HFFc6 (cell line): ENCODE measurements at regions not wholly inside any gene's neighbourhood (a gene's known extent, or its start where the extent isn't known, plus 50 kb on each side); places are given as distances from the start of the nearest gene placed in this dataset.

Source experiments
- DNase-seq: peaks from one replicate; pipeline ENCODE4 v3.0.0-alpha.2; 2018
- H3K27ac Mint-ChIP-seq: 2 replicates; pipeline ENCODE4 v1.8.0; 2020; ENCODE audit warnings: mild to moderate bottlenecking, mixed read lengths
- H3K27me3 Mint-ChIP-seq: 2 replicates; pipeline ENCODE4 v1.8.0; 2021; ENCODE audit warnings: mild to moderate bottlenecking, moderate library complexity, mixed read lengths; ENCODE audit not compliant: insufficient read depth
- H3K36me3 Mint-ChIP-seq: 2 replicates; pipeline ENCODE4 v1.8.0; 2021; ENCODE audit warnings: low read depth, mixed read lengths
- H3K4me1 Mint-ChIP-seq: 2 replicates; pipeline ENCODE4 v1.8.0; 2020; ENCODE audit warnings: low read depth, mixed read lengths
- H3K4me3 Mint-ChIP-seq: 2 replicates; pipeline ENCODE4 v1.8.0; 2020; ENCODE audit warnings: mild to moderate bottlenecking, moderate library complexity, mixed read lengths
- H3K9me3 Mint-ChIP-seq: 2 replicates; pipeline ENCODE4 v1.8.0; 2020; ENCODE audit warnings: mild to moderate bottlenecking, mixed read lengths
- TF ChIP-seq, protein P1 (sequence below): fragments of 200-600 bp; sonication (generic); IDR thresholded peaks from 2 replicates; pipeline ENCODE4 v1.5.0; 2021; ENCODE audit warnings: antibody characterized with exemption, mild to moderate bottlenecking

GRCh38 chr2:129318581-129319421 lies 660.7 kb upstream of the RAB6C start:
- Mint-ChIP-seq H3K9me3 (peaks cover 44% of the 10 kb centered on the region), H3K36me3 (0 out of 2 replicates have a peak, but pooled peaks cover 4% of the 10 kb centered on the region), H3K4me1 (no peaks in the 10 kb centered on the region), H3K27me3 (no peaks in the 10 kb centered on the region), H3K27ac (no peak overlapping the region), H3K4me3 (no peak overlapping the region)
- no peak for DNase-seq
- TF ChIP-seq, protein P1, sequence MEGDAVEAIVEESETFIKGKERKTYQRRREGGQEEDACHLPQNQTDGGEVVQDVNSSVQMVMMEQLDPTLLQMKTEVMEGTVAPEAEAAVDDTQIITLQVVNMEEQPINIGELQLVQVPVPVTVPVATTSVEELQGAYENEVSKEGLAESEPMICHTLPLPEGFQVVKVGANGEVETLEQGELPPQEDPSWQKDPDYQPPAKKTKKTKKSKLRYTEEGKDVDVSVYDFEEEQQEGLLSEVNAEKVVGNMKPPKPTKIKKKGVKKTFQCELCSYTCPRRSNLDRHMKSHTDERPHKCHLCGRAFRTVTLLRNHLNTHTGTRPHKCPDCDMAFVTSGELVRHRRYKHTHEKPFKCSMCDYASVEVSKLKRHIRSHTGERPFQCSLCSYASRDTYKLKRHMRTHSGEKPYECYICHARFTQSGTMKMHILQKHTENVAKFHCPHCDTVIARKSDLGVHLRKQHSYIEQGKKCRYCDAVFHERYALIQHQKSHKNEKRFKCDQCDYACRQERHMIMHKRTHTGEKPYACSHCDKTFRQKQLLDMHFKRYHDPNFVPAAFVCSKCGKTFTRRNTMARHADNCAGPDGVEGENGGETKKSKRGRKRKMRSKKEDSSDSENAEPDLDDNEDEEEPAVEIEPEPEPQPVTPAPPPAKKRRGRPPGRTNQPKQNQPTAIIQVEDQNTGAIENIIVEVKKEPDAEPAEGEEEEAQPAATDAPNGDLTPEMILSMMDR: no peak

GRCh38 chr2:129319422-129319717 lies 660.1 kb upstream of the RAB6C start:
- no peaks in the 10 kb centered on the region for H3K4me1 Mint-ChIP-seq
- no peak overlapping the region for H3K4me3 Mint-ChIP-seq
- TF ChIP-seq, protein P1: no peak
- H3K9me3 Mint-ChIP-seq: peaks cover 45% of the 10 kb centered on the region
- no peaks in the 10 kb centered on the region for H3K27me3 Mint-ChIP-seq
- H3K27ac Mint-ChIP-seq: no peak overlapping the region
- 0 out of 2 replicates have a peak, but pooled peaks cover 4% of the 10 kb centered on the region for H3K36me3 Mint-ChIP-seq
- no peak for DNase-seq

- DNase-seq: no peak
- peaks cover 46% of the 10 kb centered on the region for H3K9me3 Mint-ChIP-seq
- 0 out of 2 replicates have a peak, but pooled peaks cover 4% of the 10 kb centered on the region for H3K36me3 Mint-ChIP-seq
- TF ChIP-seq, protein P1: no peak
- H3K27me3 Mint-ChIP-seq: no peaks in the 10 kb centered on the region
- no peak overlapping the region for H3K27ac Mint-ChIP-seq
- H3K4me3 Mint-ChIP-seq: no peak overlapping the region
- H3K4me1 Mint-ChIP-seq: no peaks in the 10 kb centered on the region
These were observed 659.2 kb upstream of the RAB6C start for GRCh38 chr2:129320288-129320687.

DNA sequence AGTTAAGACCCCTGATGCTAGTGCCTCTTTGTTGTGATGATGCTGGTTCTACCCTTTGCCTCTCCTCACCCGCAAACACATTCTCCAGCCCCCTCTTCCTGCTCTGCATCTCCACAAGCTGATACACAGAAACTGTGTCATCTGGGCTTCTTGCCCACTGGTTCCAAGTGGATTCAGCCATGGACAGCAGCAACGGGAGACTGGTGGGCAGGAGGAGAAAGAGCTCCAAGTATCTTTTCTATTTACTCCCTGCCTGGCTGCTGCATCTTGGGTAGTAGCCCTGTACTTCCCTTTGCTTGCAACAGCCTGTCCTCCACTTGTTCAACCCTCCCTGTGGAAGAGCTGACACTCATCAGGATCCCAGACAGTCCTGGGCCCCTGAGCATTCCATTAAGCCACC lies 655.1 kb upstream of the RAB6C start:
- DNase-seq: no peak
- TF ChIP-seq, protein P1: no peak
- Mint-ChIP-seq H3K4me1 (no peaks in the 10 kb centered on the region), H3K27me3 (no peaks in the 10 kb centered on the region), H3K4me3 (no peak overlapping the region), H3K9me3 (peaks cover 48% of the 10 kb centered on the region), H3K27ac (no peak overlapping the region), H3K36me3 (no peaks in the 10 kb centered on the region)

- Mint-ChIP-seq H3K27me3 (no peaks in the 10 kb centered on the region), H3K36me3 (no peaks in the 10 kb centered on the region), H3K4me1 (no peaks in the 10 kb centered on the region), H3K4me3 (no peak overlapping the region), H3K9me3 (peaks cover 45% of the 10 kb centered on the region), H3K27ac (no peak overlapping the region)
- TF ChIP-seq, protein P1: no peak
- DNase-seq: no peak
These were observed 654.3 kb upstream of the RAB6C start for GRCh38 chr2:129325151-129325550.
